ENCODE measurements at regions not wholly inside any gene's neighbourhood (a gene's known extent, or its start where the extent isn't known, plus 50 kb on each side); places are given as distances from the start of the nearest gene placed in this dataset.

DNA sequence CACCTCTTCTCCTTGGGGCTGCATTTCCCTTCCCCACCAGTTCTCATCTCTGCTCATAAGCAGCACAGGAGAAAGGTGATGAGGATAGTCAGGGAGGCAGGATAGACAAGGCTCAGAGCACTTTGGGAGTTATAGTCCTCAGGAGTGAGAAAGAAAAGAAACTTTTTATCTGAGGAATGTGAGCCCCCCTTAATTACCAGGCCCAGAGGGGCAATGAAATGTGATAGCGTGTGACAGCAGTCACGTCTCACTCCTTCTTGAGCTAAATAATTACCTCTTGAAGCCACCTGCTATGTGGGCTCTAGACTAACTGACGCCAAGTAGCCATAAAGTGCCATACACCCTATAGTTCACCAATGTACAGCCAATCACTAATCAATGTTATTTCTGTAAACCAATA is 105.8 kb downstream of the SPP2 start:
- TF ChIP-seq ZNF274 (IDR thresholded peaks at IDR 0.05; ENCODE audit: low read depth, low read length) (no peak), POLR2AphosphoS5 (IDR thresholded peaks at IDR 0.05; ENCODE audit: low read depth, low read length) (no peak), POLR2A (IDR thresholded peaks at IDR 0.05; ENCODE audit: borderline replicate concordance, extremely low read depth, insufficient read depth, insufficient read length) (no peak)

Measured in HCT116 (cell line).